Right lung (tissue), 2 donors: ENCODE measurements at regions not wholly inside any gene's neighbourhood (a gene's known extent, or its start where the extent isn't known, plus 50 kb on each side); places are given as distances from the start of the nearest gene placed in this dataset.
"Not testable (repeated sequence)": the region's sequence is repeated elsewhere in the genome, so short reads cannot be mapped to it uniquely, and the experiment has no call there.

Experiments used
- DNase-seq, 2 donors: peaks; one replicate each; pipeline ENCODE4 v3.0.0-alpha.2; 2013

DNA sequence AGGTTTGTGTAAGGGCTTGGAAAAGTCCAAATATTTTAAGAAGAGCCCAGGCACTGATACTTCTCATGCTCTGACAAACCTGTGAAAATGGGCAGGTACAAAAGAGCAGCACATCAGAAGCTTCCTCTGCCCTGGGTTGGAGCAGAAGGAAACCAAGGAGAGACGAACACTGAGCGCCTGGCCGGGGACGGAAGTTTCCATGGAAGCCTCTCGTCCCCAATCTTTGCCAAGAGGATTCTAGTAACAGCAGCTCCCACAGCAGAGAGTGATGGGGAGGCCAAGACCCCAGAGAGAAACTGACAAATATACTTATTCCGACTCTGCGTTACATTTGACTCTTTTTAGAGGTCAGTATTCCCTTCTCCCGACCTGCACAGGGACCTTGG, 268.5 kb downstream of the C16orf95 start:
- DNase-seq, result no peak

GRCh38 chr16:87049216-87049615, 268.0 kb downstream of the C16orf95 start:
- not testable (repeated sequence) for DNase-seq

DNA sequence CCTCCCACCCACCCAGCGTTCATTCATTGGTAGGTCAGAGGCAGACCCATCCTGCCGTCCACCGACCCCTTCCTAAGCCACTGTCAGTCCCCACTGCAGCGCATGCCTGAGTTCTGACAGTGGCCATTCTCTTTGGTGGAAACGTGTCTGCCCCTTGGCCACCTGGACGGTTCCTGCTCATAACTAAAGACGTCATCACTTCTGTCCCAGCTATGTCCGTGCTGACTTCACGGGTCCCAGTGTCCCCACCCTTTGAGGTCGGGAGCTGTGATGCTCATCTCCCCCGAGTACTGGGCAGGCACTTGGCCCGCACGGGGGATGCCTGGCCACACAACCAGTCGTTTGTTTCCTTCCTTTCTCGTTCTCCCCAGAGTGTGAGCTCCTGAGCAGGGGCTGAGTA, 267.1 kb downstream of the C16orf95 start:
- no peak for DNase-seq

- no peak for DNase-seq
These were observed 265.5 kb downstream of the C16orf95 start for GRCh38 chr16:87051526-87052320.

GRCh38 chr16:87052506-87052905, 264.7 kb downstream of the C16orf95 start:
- DNase-seq, result no peak

DNA sequence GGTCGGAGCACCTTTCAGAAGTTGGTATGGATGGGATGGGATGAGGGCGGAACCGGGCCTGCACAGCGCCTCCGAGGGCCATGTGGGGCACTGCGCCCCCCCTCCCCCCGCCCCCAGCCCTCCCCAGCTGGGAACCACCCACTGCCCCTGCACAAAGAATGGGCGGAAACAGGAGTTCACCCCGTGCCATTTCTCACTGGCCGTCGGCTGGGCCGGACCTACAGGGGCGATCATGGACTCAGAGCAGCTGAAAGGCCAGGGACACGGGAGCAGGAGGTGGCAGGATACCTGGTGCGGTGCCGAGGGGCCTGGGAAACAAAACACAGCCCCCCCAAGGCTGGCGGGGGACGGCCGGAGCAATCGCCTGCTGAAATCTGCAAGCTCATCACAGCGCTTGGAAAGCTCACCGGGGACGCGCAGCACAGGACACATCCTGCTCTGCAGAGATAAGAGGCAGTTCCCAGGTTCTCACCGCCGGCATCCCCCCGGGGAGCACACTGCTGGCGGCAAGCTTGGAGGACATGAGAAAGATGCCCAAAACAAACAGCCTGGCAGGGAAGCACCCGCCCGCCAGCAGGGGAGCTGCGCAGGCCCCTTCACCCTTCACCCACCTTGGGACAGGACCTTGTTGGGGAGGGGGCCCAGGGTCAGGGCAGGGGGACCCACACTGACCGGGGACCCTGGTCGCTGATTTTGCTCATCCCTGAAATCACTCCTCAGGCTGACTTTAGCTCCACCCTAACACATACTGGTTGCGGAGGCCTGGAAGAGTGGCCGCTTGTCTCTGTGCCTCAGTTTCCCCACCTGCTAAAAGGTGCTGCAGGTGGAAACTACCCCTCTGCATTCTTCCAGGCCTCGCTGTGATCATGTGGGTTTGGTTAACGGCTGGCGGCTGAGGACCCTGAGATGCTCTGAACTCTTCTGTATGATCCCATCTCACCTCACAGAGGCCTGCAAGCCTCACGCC, 263.9 kb downstream of the C16orf95 start:
- DNase-seq, result no peak

- no peak for DNase-seq
These were observed 263.0 kb downstream of the C16orf95 start for GRCh38 chr16:87054154-87054553.

GRCh38 chr16:87054856-87055255, 262.3 kb downstream of the C16orf95 start:
- DNase-seq, result no peak

DNA sequence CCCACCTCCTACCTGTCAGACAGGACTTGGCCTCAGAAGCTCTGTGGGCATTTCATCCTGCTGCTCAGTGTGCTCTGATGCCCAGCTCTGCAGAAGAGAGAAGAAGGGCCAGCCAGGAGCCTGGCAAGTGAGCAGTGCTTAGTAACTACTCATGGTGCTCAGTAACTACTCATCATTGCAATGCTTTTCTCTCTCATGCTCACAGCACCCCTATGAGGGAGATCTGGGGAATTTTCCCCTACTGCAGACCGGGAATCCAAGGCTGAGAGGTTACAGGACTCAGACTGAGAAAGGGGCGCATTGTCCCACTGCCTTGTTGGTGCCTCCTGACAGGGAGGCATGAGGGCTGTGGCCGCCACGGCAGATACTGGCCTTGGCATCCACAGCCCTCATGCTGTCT, 261.1 kb downstream of the C16orf95 start:
- DNase-seq, result no peak

DNA sequence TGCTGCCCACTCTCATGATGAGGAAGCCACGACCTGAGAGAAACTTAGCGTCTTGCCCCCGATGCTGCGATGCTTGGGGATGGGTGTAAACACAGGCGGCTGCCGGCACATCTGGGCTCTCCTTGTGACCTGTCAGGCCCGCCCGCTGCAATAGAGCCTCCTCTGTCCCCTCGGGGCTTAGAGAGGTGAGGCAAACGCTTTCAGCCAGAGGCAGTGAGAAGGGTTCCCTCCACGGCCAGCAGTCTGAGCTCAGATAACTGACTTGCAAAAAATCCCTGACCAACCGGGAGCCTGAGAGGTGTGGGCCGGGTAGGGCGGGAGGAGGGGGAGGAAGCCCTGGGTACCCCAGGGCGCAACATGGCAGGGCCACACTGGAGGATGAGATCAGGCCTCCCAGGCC, 260.6 kb downstream of the C16orf95 start:
- DNase-seq, result no peak

GRCh38 chr16:87057211-87057881, 259.8 kb downstream of the C16orf95 start:
- DNase-seq, result no peak

DNA sequence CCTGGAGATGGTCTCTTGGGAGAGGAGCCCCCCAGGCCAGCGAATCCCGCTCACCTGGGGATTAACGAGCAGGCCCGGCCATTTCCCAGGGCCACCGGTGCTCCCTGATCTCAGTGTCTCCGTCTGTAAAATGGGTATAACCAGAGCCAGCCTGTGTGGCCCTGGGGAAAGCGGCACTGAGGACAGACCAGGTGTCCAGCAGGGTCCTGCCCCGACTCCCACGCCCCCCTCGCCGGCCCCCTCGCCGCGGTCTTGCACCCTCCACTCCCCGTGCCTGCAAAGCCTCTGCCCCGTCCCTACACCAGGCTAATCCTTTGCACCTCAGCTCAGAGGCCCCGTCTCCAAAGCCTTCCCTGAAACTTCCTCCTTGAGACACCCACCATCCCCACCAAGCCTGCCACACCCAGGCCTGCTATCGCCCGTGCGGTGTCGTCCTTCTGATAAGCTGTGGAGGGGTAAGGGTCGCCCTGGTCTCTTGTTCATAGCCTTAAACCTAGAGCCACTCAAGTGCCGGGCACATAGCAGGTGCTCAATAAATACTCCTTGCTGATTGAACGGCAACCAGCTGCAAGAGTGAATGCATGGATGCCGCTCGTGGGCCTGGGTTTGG, 259.1 kb downstream of the C16orf95 start:
- DNase-seq, result no peak

- no peak for DNase-seq
These were observed 258.4 kb downstream of the C16orf95 start for GRCh38 chr16:87058728-87059250.

DNA sequence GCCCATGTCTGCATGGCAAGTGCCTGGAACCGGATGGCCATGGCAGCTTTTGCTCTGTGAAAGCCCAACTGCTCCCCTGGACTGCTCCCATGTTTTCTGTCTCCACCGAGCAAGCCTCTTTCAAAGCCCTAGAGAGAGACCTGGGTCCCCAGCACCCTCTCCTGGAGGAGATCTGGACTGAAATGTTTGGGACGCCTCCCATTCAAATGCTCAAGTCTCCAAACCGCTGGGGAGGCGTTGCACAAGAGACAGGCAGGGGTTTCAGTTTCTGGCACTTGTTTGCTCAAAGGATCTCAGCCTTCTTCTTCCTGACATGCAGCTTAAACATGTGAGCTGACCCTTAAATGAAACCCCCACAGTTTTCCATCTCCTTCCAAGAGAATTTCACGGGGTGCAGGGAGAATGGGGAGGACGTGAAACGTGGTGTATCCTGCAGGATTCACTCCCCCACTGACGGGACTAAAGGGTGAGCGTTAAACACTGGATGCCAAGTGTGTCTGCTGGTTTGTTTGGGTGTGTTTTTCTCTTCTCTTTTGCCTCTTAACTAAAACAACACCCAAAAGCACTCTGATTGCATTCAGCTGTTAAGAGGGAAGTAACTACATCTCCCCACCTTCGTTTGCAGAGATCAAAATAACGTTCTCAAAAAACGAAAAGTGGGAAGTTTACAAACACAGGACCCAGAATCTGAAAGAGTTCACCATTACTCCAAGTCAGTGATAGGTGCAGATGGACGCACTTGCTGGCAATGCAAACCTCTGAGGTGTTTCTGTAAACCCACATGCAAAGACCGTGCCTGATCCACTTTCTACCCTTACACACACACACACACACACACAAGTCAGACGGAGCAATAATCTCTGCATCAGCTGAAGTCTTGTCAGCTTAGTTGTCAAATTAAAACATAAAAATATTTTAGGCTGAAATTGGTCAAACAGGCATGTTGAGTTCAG, 256.9 kb downstream of the C16orf95 start:
- DNase-seq, result no peak

GRCh38 chr16:87061243-87061920, 255.8 kb downstream of the C16orf95 start:
- DNase-seq, result no peak

GRCh38 chr16:87062569-87063442, 254.4 kb downstream of the C16orf95 start:
- DNase-seq, result peak; percentile 59 to 73

GRCh38 chr16:87063543-87063942, 253.6 kb downstream of the C16orf95 start:
- DNase-seq, result no peak

DNA sequence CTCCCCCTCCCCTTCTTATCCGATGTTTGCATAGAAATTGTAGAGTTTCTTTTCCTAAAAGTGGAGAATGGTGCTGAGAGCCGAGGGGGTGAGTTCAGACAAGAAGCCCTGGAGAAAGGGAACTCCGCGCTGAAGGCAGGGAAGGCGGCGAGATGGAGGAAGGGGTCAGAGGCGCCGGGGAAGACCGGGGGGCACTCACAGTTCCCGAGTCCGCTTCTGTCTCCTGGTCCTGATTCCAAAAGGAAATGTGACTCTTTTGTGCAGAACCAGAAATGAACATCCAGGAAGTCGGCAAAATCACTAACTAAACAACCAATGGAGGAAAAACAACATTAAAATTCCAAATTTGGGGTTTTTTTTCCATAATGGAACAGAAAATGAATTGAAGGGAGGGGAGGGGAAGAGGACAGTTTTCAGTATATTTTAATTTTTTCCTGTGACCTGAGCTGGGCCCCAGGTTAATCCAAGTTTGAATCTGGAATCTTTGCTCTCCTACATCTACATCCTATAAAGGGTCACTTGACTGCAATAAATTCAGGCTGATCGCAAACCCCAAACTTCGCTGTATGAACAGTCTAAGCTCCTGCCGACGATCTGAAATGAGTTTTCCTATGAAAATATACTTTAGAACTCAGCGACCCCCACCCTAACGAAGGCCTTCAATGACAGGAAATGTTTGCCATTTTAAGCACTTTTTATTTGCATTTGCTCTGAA, 252.3 kb downstream of the C16orf95 start:
- no peak for DNase-seq
